ENCODE measurements at regions not wholly inside any gene's neighbourhood (a gene's known extent, or its start where the extent isn't known, plus 50 kb on each side); places are given as distances from the start of the nearest gene placed in this dataset.

DNA sequence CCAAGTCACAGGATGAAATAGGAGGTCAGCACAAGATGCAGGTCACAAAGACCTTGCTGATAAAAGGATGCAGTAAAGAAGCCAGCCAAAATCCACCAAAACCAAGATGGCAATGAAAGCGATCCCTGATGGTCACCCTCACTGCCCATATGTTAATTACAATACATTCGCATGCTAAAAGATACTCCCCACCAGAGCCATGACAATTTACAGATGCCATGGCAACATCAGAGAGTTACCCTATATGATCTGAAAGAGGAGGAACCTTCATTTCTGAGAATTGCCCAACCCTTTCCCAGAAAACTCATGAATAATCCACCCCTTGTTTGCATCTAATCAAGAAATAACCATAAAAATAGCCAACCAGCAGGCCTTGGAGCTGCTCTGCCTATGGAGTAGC is 709.8 kb downstream of the METTL4 start:
- TF ChIP-seq BHLHE40 (IDR thresholded peaks at IDR 0.05; ENCODE audit: borderline replicate concordance) (no peak), ELF4 (IDR thresholded peaks at IDR 0.05) (no peak), FOXA1 (IDR thresholded peaks at IDR 0.05) (no peak), TARDBP (IDR thresholded peaks at IDR 0.05) (no peak), NFRKB (IDR thresholded peaks at IDR 0.05) (no peak)

All from HEK293T (cell line).